Left ventricle myocardium inferior (tissue), 1 donor: ENCODE measurements at regions not wholly inside any gene's neighbourhood (a gene's known extent, or its start where the extent isn't known, plus 50 kb on each side); places are given as distances from the start of the nearest gene placed in this dataset.

Source experiments
- DNase-seq: peaks from one replicate; pipeline ENCODE4 v3.0.0-alpha.2; 2020
- H3K27ac ChIP-seq: fragments of 200-600 bp; replicated peaks from 2 replicates; pipeline ENCODE4 v1.8.0; 2021
- H3K27me3 ChIP-seq: fragments of 200-600 bp; 2 replicates; pipeline ENCODE4 v1.8.0; 2021; ENCODE audit warnings: low read depth
- H3K36me3 ChIP-seq: fragments of 200-600 bp; 2 replicates; pipeline ENCODE4 v1.8.0; 2021
- H3K4me1 ChIP-seq: fragments of 200-600 bp; 2 replicates; pipeline ENCODE4 v1.8.0; 2021
- H3K4me3 ChIP-seq: fragments of 200-600 bp; 2 replicates; pipeline ENCODE4 v1.8.0; 2021; ENCODE audit warnings: mild to moderate bottlenecking, moderate library complexity
- H3K9me3 ChIP-seq: fragments of 200-600 bp; replicated peaks from 2 replicates; pipeline ENCODE4 v1.8.0; 2021
- intact Hi-C: fragments of 100-400 bp; cut with micrococcal nuclease; formaldehyde crosslinking; loops from one replicate; pipeline ENCODE4 v1.11.0; 2022
- TF ChIP-seq, protein P1 (sequence below): fragments of 200-600 bp; IDR thresholded peaks from 2 replicates; pipeline ENCODE4 v1.8.0; 2021; ENCODE audit warnings: antibody characterized with exemption, mild to moderate bottlenecking, borderline replicate concordance
- donor health status: DM: no; HTN: yes; CAD: no; lungs with severe emphysema.

DNA sequence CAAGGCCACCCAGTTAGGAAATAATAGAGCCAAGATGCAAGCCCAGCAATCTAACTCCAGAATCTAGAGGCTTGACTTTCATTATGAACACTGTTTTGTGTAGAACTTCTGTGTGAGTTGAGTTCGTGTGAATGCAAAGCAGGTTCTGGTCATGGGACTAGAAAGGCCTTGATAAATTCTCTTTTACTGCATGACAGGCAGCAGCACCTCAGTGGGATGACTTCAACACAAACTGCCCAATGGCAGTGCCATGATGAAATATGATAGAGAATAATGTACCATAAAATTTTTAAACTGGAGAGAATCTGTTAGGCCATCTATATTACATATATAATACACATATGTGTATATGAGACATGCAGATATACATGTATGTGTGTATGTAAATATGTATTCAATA lies 214.5 kb downstream of the KLF5 start:
- Histone ChIP-seq H3K4me3 (no peak overlapping the region), H3K27me3 (no peaks in the 10 kb centered on the region), H3K9me3 (peaks cover 14% of the 10 kb centered on the region), H3K27ac (no peak overlapping the region), H3K36me3 (no peaks in the 10 kb centered on the region), H3K4me1 (peaks cover 10% of the 10 kb centered on the region)
- intact Hi-C loops = no loop called here
- TF ChIP-seq, protein P1, sequence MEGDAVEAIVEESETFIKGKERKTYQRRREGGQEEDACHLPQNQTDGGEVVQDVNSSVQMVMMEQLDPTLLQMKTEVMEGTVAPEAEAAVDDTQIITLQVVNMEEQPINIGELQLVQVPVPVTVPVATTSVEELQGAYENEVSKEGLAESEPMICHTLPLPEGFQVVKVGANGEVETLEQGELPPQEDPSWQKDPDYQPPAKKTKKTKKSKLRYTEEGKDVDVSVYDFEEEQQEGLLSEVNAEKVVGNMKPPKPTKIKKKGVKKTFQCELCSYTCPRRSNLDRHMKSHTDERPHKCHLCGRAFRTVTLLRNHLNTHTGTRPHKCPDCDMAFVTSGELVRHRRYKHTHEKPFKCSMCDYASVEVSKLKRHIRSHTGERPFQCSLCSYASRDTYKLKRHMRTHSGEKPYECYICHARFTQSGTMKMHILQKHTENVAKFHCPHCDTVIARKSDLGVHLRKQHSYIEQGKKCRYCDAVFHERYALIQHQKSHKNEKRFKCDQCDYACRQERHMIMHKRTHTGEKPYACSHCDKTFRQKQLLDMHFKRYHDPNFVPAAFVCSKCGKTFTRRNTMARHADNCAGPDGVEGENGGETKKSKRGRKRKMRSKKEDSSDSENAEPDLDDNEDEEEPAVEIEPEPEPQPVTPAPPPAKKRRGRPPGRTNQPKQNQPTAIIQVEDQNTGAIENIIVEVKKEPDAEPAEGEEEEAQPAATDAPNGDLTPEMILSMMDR = no peak
- no peak for DNase-seq

DNA sequence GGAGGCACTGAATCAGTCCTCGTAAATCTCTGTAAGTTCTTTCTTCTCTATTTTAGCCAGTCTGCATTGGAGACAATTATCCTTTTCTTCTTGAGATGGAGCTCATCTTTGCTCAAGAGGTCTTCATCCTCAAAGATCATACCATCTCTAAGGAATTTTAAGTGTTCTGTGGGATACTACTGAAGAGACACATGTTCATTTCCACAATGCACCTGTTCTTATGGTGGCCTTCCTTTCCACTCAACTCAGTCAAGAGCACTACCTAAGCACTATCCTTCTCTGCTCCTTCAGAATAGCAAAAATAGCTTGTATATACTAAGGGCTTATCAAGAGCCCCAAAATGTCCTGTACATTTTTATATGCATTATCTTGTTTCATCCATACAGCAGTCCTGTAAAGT lies 214.0 kb downstream of the KLF5 start:
- no peaks in the 10 kb centered on the region for H3K36me3 ChIP-seq
- H3K27ac ChIP-seq = no peak overlapping the region
- intact Hi-C loops = no loop called here
- H3K9me3 ChIP-seq = peaks cover 14% of the 10 kb centered on the region
- TF ChIP-seq, protein P1 = no peak
- H3K27me3 ChIP-seq = no peaks in the 10 kb centered on the region
- no peak for DNase-seq
- no peak overlapping the region for H3K4me3 ChIP-seq
- H3K4me1 ChIP-seq = peaks cover 10% of the 10 kb centered on the region

- Histone ChIP-seq H3K36me3 (no peaks in the 10 kb centered on the region), H3K27me3 (no peaks in the 10 kb centered on the region), H3K4me3 (no peak overlapping the region), H3K9me3 (no peaks in the 10 kb centered on the region), H3K4me1 (peaks cover 4% of the 10 kb centered on the region), H3K27ac (no peak overlapping the region)
- no peak for DNase-seq
- TF ChIP-seq, protein P1 = no peak
- intact Hi-C loops = no loop called here
Measured at GRCh38 chr13:73268306-73268705, 209.5 kb downstream of the KLF5 start.

GRCh38 chr13:73266640-73267180 lies 207.9 kb downstream of the KLF5 start:
- intact Hi-C loops = no loop called here
- no peaks in the 10 kb centered on the region for H3K9me3 ChIP-seq
- no peak overlapping the region for H3K27ac ChIP-seq
- no peaks in the 10 kb centered on the region for H3K27me3 ChIP-seq
- H3K4me1 ChIP-seq = no peaks in the 10 kb centered on the region
- H3K4me3 ChIP-seq = no peak overlapping the region
- TF ChIP-seq, protein P1 = no peak
- no peak for DNase-seq
- H3K36me3 ChIP-seq = no peaks in the 10 kb centered on the region

DNA sequence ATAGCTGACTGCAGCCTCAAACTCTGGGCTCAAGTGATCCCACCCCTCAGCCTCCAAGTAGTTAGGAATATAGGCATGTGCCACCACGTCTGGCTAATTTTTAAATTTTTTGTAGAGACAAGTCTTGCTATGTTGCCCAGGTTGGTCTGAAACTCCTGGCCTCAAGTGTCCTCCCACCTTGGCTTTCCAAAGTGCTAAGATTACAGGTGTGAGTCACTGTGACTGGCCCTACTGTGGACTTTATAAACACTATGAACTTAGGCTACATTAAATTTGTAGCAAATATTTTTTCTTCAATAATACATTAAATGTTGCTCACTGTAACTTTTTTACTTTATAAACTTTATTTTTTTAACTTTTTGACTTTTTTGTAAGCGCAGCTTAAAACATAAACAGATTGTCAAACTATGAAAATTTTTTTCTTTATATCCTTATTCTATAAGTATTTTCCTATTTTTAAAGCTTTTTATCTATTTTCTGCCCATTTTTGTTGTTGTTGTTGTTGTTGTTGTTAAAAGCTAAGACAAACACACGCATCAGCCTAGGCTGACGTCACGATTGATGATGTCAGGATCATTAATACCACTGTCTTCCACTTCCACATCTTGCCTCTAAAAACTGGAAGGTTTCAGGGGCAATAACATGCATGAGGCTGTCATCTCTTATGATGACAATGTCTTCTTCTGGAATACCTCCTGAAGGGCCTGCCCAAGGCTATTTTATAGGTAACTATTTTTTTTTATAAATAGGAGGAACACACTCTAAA lies 204.2 kb downstream of the KLF5 start:
- Histone ChIP-seq H3K36me3 (no peaks in the 10 kb centered on the region), H3K27ac (no peak overlapping the region), H3K4me1 (no peaks in the 10 kb centered on the region), H3K4me3 (no peak overlapping the region), H3K9me3 (no peaks in the 10 kb centered on the region), H3K27me3 (no peaks in the 10 kb centered on the region)
- DNase-seq = no peak
- TF ChIP-seq, protein P1 = no peak
- intact Hi-C loops = no loop called here
